HL-60 (cell line): ENCODE measurements at regions not wholly inside any gene's neighbourhood (a gene's known extent, or its start where the extent isn't known, plus 50 kb on each side); places are given as distances from the start of the nearest gene placed in this dataset.

Experiments
- DNase-seq, 2 experiments: peaks; one replicate each; pipeline ENCODE4 v3.0.0-alpha.2; 2010 to 2020; ENCODE audit warnings: low read depth in 1 of 2, low spot score in 1 of 2
- H3K27ac ChIP-seq: fragments of 250-450 bp; sonication (Bioruptor Pico); replicated peaks from 2 replicates; pipeline ENCODE4 v1.5.1; 2020; ENCODE audit warnings: mild to moderate bottlenecking, moderate library complexity
- H3K27me3 ChIP-seq: fragments of 250-450 bp; sonication (Bioruptor Pico); 2 replicates; pipeline ENCODE4 v1.5.1; 2021; ENCODE audit warnings: mild to moderate bottlenecking, moderate library complexity; ENCODE audit not compliant: insufficient read depth, poor library complexity, severe bottlenecking
- H3K4me3 ChIP-seq: replicated peaks from 2 replicates; pipeline ENCODE4 v1.5.1; 2011; ENCODE audit warnings: mild to moderate bottlenecking, control low read depth, low read length; ENCODE audit not compliant: insufficient read depth
- CTCF ChIP-seq: IDR thresholded peaks from one replicate; pipeline ENCODE4 v1.5.1; 2011; ENCODE audit warnings: low read length, control low read depth, inconsistent platforms; ENCODE audit not compliant: insufficient read depth
- GABPA ChIP-seq: IDR thresholded peaks from 2 replicates; pipeline ENCODE4 v1.6.1; 2012; ENCODE audit warnings: low read depth
- POLR2AphosphoS5 ChIP-seq: IDR thresholded peaks from 2 replicates; pipeline ENCODE4 v1.6.1; 2012; ENCODE audit warnings: low read depth
- REST ChIP-seq: IDR thresholded peaks from 2 replicates; pipeline ENCODE4 v1.6.1; 2012; ENCODE audit warnings: low read depth; ENCODE audit not compliant: insufficient replicate concordance
- SPI1 ChIP-seq: IDR thresholded peaks from 2 replicates; pipeline ENCODE4 v1.6.1; 2012; ENCODE audit warnings: low read depth, mild to moderate bottlenecking, borderline replicate concordance

DNA sequence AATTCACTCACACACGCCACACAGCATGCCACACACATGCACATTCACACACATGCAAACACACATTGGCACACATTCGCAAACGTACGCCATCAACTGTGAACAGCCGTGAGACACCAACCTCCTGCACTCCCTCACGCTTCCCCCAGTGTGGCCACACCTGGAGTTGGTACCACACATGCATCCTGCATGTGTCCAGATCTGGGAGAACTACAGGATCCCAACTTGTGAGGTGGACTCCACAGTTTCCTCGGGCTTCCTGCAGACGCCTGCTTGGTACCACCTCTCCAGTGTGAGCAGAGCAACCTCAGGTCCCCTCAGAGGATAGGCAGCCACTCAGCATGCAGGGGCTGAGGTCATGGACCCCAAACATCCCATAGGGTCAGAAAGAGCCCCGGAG is 239.0 kb downstream of the EIPR1 start:
- TF ChIP-seq SPI1 (no peak), CTCF (no peak), GABPA (no peak), REST (no peak), POLR2AphosphoS5 (no peak)
- no peaks in the 10 kb centered on the region for H3K27me3 ChIP-seq
- DNase-seq = no peak
- H3K4me3 ChIP-seq = no peak overlapping the region
- H3K27ac ChIP-seq = no peak overlapping the region

DNA sequence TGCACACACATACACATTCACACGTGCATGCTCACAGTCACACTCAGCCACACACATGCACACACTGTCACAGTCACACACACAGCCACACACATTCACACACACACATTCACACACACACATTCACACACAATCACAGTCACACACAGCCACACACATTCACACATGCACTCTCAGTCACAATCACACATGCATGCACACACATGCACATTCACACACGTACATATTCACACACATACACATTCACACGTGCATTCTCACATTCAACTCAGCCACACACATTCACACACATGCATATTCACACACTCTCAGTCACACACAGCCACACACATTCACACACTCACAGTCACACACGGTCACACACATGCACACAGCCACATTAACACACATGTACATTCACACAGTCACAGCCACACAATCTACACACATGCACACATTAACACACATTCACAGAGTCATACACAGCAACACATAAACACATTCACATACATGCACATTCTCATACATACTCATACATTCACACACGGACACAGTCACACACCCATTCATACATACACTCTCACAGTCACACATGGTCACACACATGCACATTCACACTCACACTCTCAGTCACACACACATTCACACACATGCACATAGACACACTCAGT is 239.8 kb downstream of the EIPR1 start:
- no peaks in the 10 kb centered on the region for H3K27me3 ChIP-seq
- TF ChIP-seq GABPA (no peak), POLR2AphosphoS5 (no peak), CTCF (no peak), SPI1 (no peak), REST (no peak)
- no peak overlapping the region for H3K27ac ChIP-seq
- no peak overlapping the region for H3K4me3 ChIP-seq
- DNase-seq = no peak

GRCh38 chr2:3135676-3136075 is 241.9 kb downstream of the EIPR1 start:
- H3K4me3 ChIP-seq = no peak overlapping the region
- TF ChIP-seq CTCF (no peak), GABPA (no peak), REST (no peak), POLR2AphosphoS5 (no peak), SPI1 (no peak)

More at GRCh38 chr2:3135676-3136075, 241.9 kb downstream of the EIPR1 start:
- Histone ChIP-seq H3K27me3 (no peaks in the 10 kb centered on the region), H3K27ac (no peak overlapping the region)
- DNase-seq = no peak
